Femur (tissue), 1 donor: ENCODE measurements at regions not wholly inside any gene's neighbourhood (a gene's known extent, or its start where the extent isn't known, plus 50 kb on each side); places are given as distances from the start of the nearest gene placed in this dataset.
"Not testable (repeated sequence)": the region's sequence is repeated elsewhere in the genome, so short reads cannot be mapped to it uniquely, and the experiment has no call there.

Experiments used
- DNase-seq: peaks from one replicate; pipeline ENCODE4 v3.0.0-alpha.2; 2017

- not testable (repeated sequence) for DNase-seq
Observed at GRCh38 chr4:160125576-160126287, 1022.9 kb downstream of the RAPGEF2 start.

DNA sequence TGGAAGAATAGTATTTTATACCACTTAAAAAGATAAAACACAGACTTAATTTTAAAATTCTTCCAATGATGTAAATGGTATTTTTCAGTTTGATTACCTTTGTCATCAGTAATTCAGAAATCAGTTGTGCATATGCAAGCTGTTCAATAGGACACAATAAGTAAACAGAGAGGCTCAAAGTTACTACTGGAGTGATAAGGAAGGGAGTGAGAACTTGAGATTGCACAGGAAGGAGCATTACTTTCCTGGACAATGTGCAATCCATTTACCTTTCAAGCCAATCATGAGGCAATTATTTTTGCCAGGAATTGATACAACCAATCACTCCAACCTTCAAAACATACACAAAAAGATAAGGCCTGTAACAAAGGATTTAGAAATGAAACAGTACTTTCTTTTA lies 1024.3 kb downstream of the RAPGEF2 start:
- no peak for DNase-seq

DNA sequence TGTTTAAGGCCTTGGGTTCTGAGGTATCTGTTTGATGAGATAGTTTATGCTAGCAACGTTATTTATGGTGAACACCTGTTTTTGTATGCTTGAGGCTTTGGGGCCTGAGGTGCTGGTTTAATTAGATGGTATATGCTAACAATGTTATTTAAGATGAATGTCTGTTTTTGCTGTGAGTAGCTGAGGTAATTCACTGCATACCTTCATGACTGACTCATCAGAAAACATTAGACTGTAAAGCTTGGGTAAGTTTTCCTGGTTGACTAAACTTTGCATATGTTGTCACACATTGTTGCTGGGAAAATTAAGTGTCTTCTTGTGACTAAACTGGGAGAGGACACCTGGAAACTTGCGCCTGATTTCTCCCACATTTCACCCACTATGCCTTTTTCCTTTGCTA lies 1026.6 kb downstream of the RAPGEF2 start:
- DNase-seq = no peak

- DNase-seq = no peak
Observed at GRCh38 chr4:160136021-160136420, 1033.1 kb downstream of the RAPGEF2 start.

- DNase-seq = no peak
Observed at GRCh38 chr4:160141206-160141605, 1038.3 kb downstream of the RAPGEF2 start.

- DNase-seq = no peak
Observed at GRCh38 chr4:160142579-160142978, 1039.7 kb downstream of the RAPGEF2 start.

GRCh38 chr4:160143574-160143973 lies 1040.7 kb downstream of the RAPGEF2 start:
- no peak for DNase-seq

GRCh38 chr4:160159457-160159856 lies 1056.6 kb downstream of the RAPGEF2 start:
- DNase-seq = no peak

GRCh38 chr4:160161026-160161425 lies 1058.1 kb downstream of the RAPGEF2 start:
- DNase-seq = no peak

- DNase-seq = no peak
Observed at GRCh38 chr4:160175064-160175643, 1072.3 kb downstream of the RAPGEF2 start.

DNA sequence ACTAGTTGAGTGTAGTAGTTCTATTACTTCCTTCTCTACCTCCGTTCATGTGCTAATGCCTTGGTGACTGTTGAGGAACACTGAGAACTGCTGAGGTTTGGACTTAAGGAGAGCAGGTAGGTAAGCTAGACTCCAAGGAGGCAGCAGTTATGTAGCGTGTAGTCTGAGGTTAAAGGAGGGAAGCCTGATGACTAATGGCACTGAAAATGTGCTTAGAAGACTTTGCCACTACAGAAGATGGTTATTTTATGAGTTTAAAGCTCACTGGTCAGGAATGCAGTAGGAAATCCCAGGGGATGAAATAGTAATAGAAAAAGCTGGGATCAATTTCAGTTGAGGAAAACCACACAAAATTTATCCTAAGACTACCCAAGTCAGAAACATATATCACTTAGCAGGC lies 1077.3 kb downstream of the RAPGEF2 start:
- DNase-seq = no peak

- DNase-seq = no peak
Observed at GRCh38 chr4:160182727-160183126, 1079.8 kb downstream of the RAPGEF2 start.

- DNase-seq = no peak
Observed at GRCh38 chr4:160184884-160185283, 1082.0 kb downstream of the RAPGEF2 start.

DNA sequence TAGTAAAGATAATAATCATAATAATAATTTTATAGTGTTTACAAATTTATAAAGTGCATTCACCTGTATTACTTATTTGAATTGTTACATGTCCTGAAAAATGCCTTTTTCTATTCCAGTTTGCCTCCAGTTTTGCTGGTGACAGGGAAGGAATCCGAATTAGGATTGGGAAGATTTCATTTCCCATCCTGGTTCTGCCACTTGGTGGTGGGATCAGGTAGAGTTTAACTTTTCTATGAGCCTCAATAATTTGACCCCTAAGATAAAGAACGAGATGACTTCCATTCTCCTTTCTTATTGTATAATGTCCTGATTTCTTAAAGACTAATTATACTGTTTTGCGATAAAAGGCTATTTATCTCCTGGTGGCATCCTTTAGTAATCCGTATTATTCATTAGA lies 1090.9 kb downstream of the RAPGEF2 start:
- no peak for DNase-seq

- DNase-seq = no peak
Observed at GRCh38 chr4:160194716-160195115, 1091.8 kb downstream of the RAPGEF2 start.

- DNase-seq = no peak
Observed at GRCh38 chr4:160202802-160203201, 1099.9 kb downstream of the RAPGEF2 start.

DNA sequence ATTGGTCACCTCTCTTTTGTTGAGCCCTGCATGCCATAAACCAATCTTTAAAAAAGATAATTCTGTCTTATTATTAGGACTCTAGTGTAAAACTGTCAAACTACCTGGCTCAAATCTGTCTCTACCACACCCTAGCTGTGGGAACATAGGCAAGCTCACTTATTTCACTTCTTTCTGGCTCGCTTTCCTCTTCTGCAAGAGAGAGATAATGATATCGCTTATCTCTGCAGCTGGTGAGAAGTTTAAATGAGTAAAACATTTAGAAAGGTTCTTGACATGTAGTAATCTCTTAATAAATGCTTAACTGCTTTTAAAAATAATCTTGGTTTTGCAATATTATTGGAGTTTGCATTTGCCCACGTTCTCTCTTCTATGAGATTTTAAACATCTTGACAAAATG lies 1109.2 kb downstream of the RAPGEF2 start:
- DNase-seq = no peak

- DNase-seq = no peak
Observed at GRCh38 chr4:160213366-160213765, 1110.5 kb downstream of the RAPGEF2 start.

DNA sequence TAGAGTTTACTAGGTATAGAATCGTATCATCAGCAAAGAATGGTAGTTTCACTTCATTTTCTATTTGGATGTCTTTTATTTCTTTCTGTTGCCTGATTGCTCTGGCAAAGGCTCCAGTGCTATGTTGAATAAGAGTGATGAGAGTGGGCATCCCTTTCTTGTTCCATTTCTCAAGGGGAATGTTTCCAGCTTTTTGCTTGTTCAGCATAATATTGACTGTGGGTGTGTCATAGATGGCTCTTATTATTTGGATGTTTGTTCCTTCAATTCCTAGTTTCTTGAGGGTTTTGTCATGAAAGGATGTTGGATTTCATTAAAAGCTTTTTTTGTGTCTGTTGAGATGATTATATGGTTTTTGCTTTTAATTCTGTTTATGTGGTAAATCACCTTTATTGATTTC lies 1114.5 kb downstream of the RAPGEF2 start:
- DNase-seq = no peak

DNA sequence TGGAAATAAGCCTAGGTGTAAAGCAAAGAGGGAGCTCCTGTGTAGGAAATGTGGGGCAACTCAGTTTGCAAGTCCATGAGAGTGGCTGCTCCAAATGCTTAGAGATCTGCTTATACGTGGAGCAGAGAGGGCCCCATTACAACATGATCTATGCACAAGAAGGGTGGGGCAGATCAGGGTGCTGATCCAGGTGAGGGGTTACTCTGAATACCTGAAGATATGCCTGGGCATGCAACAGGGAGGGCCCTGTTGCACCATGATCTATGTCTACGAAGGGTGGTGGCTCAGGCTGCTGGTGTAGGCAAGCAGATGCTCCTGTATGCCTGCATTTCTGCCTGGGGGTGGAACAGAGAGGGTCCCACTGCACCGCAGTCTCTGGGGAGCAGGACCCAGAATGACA lies 1121.2 kb downstream of the RAPGEF2 start:
- DNase-seq = no peak

GRCh38 chr4:160233141-160233540 lies 1130.3 kb downstream of the RAPGEF2 start:
- DNase-seq = no peak

GRCh38 chr4:160235285-160235684 lies 1132.4 kb downstream of the RAPGEF2 start:
- no peak for DNase-seq

- DNase-seq = no peak
Observed at GRCh38 chr4:160235771-160236170, 1132.9 kb downstream of the RAPGEF2 start.

GRCh38 chr4:160238790-160239189 lies 1135.9 kb downstream of the RAPGEF2 start:
- DNase-seq = no peak

DNA sequence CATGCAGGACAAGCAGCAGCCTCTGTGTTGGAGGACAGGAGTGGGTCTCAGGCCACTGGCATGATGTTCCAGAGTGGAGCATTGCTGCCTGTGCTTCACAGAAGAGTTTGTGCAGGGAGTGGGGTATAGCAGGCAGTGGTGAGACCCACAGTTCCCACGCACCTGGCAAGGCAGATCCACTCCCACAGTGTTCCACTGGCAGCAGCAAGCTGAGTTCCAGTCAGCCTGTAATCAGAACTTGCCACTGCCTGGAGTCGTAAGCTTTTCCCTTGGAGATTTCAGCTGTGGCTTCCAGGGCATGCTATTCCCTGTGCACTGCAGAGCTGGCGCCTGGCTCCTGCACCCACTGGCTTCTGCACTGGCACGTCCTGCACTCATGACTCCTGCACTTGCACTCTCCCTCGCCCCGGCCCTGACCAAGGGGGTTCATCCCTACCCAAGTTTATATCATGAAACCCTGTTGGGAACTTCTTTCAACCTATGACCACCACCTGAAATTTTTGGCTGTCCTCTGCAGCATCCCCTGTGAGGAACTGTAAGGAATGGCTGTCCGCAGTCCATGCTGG lies 1144.3 kb downstream of the RAPGEF2 start:
- DNase-seq = no peak
